Ovary (tissue), 3 donors: ENCODE measurements at regions not wholly inside any gene's neighbourhood (a gene's known extent, or its start where the extent isn't known, plus 50 kb on each side); places are given as distances from the start of the nearest gene placed in this dataset.

Experiments used
- CTCF ChIP-seq, 3 donors: fragments of 450-650 bp in 2 of 3; fragments of 200-600 bp in 1 of 3; IDR thresholded peaks; one replicate each; pipeline versions ENCODE4 v1.5.1 to v1.8.0; 2016 to 2022; ENCODE audit warnings: antibody characterized with exemption in 3 of 3, mild to moderate bottlenecking in 1 of 3
- EP300 ChIP-seq: sonication (generic); formaldehyde crosslinking; IDR thresholded peaks from one replicate; pipeline ENCODE4 v1.6.1; 2017; ENCODE audit warnings: antibody characterized with exemption
- donor health status: DM: no; HTN: no; CAD: no.

GRCh38 chr20:1810926-1811620 lies 84.1 kb upstream of the SIRPA start:
- TF ChIP-seq CTCF (IDR thresholded peaks at IDR 0.05) (no peak), EP300 (no peak)
